ENCODE measurements at regions not wholly inside any gene's neighbourhood (a gene's known extent, or its start where the extent isn't known, plus 50 kb on each side); places are given as distances from the start of the nearest gene placed in this dataset.

DNA sequence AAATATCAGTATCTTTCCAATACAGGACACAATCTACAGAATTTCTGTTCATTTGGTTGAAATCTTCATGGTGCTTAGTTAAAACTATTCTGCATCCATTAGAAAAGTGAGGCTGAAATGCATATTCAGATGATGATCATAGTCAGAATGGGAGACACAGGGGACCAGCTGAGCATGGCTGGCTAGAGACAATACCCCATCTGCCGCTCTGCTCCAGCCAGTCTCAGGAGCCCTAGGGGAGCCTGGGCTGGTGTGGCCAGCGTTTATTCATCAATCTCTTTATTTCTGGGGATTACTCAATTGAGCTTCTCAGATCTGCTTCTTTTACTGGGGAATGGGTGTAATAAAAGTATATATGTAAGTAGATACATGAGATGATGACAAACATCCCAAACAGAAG, 470.9 kb upstream of the CDIN1 start:
- TF ChIP-seq, protein P1, sequence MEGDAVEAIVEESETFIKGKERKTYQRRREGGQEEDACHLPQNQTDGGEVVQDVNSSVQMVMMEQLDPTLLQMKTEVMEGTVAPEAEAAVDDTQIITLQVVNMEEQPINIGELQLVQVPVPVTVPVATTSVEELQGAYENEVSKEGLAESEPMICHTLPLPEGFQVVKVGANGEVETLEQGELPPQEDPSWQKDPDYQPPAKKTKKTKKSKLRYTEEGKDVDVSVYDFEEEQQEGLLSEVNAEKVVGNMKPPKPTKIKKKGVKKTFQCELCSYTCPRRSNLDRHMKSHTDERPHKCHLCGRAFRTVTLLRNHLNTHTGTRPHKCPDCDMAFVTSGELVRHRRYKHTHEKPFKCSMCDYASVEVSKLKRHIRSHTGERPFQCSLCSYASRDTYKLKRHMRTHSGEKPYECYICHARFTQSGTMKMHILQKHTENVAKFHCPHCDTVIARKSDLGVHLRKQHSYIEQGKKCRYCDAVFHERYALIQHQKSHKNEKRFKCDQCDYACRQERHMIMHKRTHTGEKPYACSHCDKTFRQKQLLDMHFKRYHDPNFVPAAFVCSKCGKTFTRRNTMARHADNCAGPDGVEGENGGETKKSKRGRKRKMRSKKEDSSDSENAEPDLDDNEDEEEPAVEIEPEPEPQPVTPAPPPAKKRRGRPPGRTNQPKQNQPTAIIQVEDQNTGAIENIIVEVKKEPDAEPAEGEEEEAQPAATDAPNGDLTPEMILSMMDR (IDR thresholded peaks at IDR 0.05): no peak
- DNase-seq (no peak), FAIRE-seq (no peak), ATAC-seq (no peak)
- intact Hi-C loops (cut with DNase I): no loop called here
- WGBS, 2 donors: 75 to 81% methylated on average over 2 of the region's 2 CpGs
- no peak overlapping the region for H3K4me3 ChIP-seq
- no peaks in the 10 kb centered on the region for H3K4me1 ChIP-seq
- no peak overlapping the region for H3K27ac ChIP-seq
- no peaks in the 10 kb centered on the region for H3K36me3 ChIP-seq
- no peaks in the 10 kb centered on the region for H3K9me3 ChIP-seq
- H3K27me3 ChIP-seq: no peaks in the 10 kb centered on the region

DNA sequence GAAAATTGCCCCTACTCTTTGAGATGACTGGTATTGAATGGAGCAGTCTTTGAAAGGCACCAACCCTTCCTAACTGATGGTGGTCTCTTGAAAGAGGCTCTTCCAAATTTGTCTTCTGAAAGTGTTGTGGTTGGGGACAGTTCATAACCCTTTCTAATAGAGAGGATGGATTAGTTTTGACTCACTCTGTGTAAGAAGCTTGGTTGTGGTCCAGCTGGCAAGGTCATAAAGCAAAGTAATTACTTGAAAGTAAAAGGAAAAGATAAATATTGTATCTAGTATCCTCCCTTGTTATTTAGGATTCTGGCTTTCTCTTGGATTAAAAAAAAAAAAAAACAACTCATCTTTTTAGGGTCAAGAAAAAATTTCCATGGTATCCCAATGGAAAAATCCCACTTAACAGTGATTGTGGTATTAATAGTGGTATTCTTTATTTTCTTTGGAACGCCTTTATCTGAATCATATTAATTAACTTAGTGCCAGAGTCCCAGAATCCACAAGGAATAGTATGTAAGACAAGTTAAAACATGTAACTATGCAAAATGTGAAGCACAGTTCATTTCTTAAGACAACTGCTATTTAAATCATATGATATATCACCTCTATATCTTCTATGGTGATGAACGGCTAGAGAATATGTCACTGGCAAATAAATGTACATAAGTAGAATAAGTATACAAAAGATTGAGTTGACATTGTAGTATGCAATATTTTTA, 469.3 kb upstream of the CDIN1 start:
- no peaks in the 10 kb centered on the region for H3K27me3 ChIP-seq
- ATAC-seq (peak in 1 of 4 donors; percentile 36), DNase-seq (peak in 1 of 6 donors; percentile 21), FAIRE-seq (no peak)
- no peak overlapping the region for H3K27ac ChIP-seq
- WGBS, 2 donors: 55 to 64% methylated on average over 2 of the region's 2 CpGs
- TF ChIP-seq, protein P1 (IDR thresholded peaks at IDR 0.05): no peak
- intact Hi-C loops (cut with DNase I): no loop called here
- no peaks in the 10 kb centered on the region for H3K9me3 ChIP-seq
- H3K4me1 ChIP-seq: no peaks in the 10 kb centered on the region
- H3K36me3 ChIP-seq: no peaks in the 10 kb centered on the region
- H3K4me3 ChIP-seq: no peak overlapping the region

DNA sequence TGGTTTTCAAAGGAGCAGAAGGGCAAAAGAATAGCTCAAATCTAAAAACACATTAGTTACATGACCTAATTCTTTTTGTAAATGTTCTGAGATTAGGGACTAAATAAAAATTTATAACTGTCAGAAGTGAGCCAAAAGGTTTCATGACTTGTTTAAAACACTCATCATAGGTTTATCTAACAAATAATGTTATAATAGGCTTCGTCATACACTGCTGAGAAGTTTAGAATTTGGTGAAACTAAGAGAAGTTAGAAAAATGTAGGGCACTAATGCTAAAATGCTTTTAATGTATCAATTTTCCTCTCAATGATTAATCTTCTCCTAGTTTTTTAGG, 468.8 kb upstream of the CDIN1 start:
- DNase-seq (no peak), ATAC-seq (no peak), FAIRE-seq (no peak)
- H3K27ac ChIP-seq: no peak overlapping the region
- 81 to 83% methylated on average over 1 of the region's 1 CpG for WGBS, 2 donors
- H3K9me3 ChIP-seq: no peaks in the 10 kb centered on the region
- no peak overlapping the region for H3K4me3 ChIP-seq
- TF ChIP-seq, protein P1 (IDR thresholded peaks at IDR 0.05): no peak
- no peaks in the 10 kb centered on the region for H3K36me3 ChIP-seq
- H3K27me3 ChIP-seq: no peaks in the 10 kb centered on the region
- no peaks in the 10 kb centered on the region for H3K4me1 ChIP-seq
- intact Hi-C loops (cut with DNase I): no loop called here

DNA sequence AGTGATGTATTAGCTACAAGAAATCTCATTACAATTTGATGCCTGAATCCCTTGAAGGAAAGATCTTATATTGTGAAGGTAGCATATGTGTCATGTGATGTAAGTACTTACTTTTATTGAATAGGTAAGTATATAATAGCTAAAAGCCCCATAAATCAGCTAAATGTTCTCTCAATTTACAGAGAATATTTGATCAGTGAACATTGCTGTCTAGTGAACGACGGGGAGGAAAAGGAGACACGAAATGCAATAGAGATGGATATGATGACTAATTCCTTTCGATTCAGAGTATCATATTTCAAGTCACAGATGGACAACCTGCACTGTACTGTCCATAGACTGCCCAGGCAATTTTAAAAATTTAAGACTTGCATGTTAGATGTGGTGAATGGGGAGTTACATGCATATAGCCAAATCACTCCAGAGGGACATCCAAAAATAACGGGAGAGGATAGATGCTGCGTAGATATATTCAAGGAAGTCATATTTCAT, 462.1 kb upstream of the CDIN1 start:
- FAIRE-seq: no peak
- intact Hi-C loops (cut with DNase I): no loop called here

DNA sequence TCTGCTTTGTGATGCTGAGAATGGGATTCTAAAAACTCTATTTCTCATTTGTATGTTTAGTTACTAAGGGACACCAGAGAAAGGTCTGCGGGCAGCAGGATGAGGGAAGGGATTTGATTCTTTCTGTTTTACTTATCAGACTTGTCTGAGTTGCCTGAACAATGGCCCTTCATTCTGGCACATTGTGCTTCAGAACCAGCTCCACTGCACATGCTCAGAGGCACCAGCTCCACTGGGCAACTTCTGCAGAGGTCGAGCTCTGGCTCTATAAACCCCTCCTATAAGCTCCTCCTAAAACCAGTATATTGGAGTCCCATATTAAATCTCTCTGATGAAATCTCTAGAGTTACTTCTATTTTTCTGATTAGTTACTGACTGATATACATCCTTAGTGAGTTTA, 453.2 kb upstream of the CDIN1 start:
- no peak for DNase-seq
- H3K27ac ChIP-seq: no peak overlapping the region
- ATAC-seq: no peak
- H3K4me3 ChIP-seq: no peak overlapping the region
- no peaks in the 10 kb centered on the region for H3K27me3 ChIP-seq
- H3K36me3 ChIP-seq: no peaks in the 10 kb centered on the region
- 72 to 85% methylated on average over 2 of the region's 2 CpGs for WGBS, 2 donors
- H3K4me1 ChIP-seq: no peaks in the 10 kb centered on the region
- intact Hi-C loops (cut with DNase I): no loop called here
- FAIRE-seq: no peak
- no peaks in the 10 kb centered on the region for H3K9me3 ChIP-seq
- TF ChIP-seq, protein P1 (IDR thresholded peaks at IDR 0.05): no peak

More for the DNA sequence above, 462.1 kb upstream of the CDIN1 start:
- 77 to 79% methylated on average over 6 of the region's 6 CpGs for WGBS, 2 donors
- TF ChIP-seq, protein P1 (IDR thresholded peaks at IDR 0.05): no peak
- Histone ChIP-seq H3K36me3 (no peaks in the 10 kb centered on the region), H3K4me1 (no peaks in the 10 kb centered on the region), H3K27ac (no peak overlapping the region), H3K4me3 (no peak overlapping the region), H3K27me3 (no peaks in the 10 kb centered on the region), H3K9me3 (no peaks in the 10 kb centered on the region)
- no peak for DNase-seq
- no peak for ATAC-seq

Measured in pancreas (tissue), 10 donors.